DOHH2 (cell line): ENCODE measurements at regions not wholly inside any gene's neighbourhood (a gene's known extent, or its start where the extent isn't known, plus 50 kb on each side); places are given as distances from the start of the nearest gene placed in this dataset.

ENCODE experiments used
- CTCF ChIP-seq: fragments of 200-600 bp; sonication (generic); IDR thresholded peaks from one replicate; pipeline ENCODE4 v1.5.1; 2014; ENCODE audit warnings: antibody characterized with exemption, mild to moderate bottlenecking, low read depth, low read length; ENCODE audit not compliant: poor library complexity, severe bottlenecking
- EZH2phosphoT487 ChIP-seq: fragments of 200-600 bp; sonication (generic); IDR thresholded peaks from 2 replicates; pipeline ENCODE4 v1.6.1; 2017; ENCODE audit warnings: borderline replicate concordance, mild to moderate bottlenecking, antibody characterized with exemption, low read length, moderate library complexity, mixed read lengths

- TF ChIP-seq EZH2phosphoT487 (no peak), CTCF (no peak)
These were observed 1088.6 kb downstream of the MAT2B start for GRCh38 chr5:164593982-164594381.
